GM12864 (cell line): ENCODE measurements at regions not wholly inside any gene's neighbourhood (a gene's known extent, or its start where the extent isn't known, plus 50 kb on each side); places are given as distances from the start of the nearest gene placed in this dataset.
"Not testable (repeated sequence)": the region's sequence is repeated elsewhere in the genome, so short reads cannot be mapped to it uniquely, and the experiment has no call there.

Experiments
- DNase-seq: peaks from one replicate; pipeline ENCODE4 v3.0.0-alpha.2; 2011; ENCODE audit warnings: low read depth
- H3K4me3 ChIP-seq: 2 replicates; pipeline ENCODE4 v1.5.1; 2011; ENCODE audit warnings: mild to moderate bottlenecking, low read depth, low read length, control low read depth
- TF ChIP-seq, protein P1 (sequence below): IDR thresholded peaks from 2 replicates; pipeline ENCODE4 v1.5.1; 2011; ENCODE audit warnings: low read depth, mild to moderate bottlenecking, moderate library complexity, low read length, control low read depth, inconsistent platforms; ENCODE audit errors: missing control alignments

- no peak for DNase-seq
- TF ChIP-seq, protein P1, sequence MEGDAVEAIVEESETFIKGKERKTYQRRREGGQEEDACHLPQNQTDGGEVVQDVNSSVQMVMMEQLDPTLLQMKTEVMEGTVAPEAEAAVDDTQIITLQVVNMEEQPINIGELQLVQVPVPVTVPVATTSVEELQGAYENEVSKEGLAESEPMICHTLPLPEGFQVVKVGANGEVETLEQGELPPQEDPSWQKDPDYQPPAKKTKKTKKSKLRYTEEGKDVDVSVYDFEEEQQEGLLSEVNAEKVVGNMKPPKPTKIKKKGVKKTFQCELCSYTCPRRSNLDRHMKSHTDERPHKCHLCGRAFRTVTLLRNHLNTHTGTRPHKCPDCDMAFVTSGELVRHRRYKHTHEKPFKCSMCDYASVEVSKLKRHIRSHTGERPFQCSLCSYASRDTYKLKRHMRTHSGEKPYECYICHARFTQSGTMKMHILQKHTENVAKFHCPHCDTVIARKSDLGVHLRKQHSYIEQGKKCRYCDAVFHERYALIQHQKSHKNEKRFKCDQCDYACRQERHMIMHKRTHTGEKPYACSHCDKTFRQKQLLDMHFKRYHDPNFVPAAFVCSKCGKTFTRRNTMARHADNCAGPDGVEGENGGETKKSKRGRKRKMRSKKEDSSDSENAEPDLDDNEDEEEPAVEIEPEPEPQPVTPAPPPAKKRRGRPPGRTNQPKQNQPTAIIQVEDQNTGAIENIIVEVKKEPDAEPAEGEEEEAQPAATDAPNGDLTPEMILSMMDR, result no peak
- H3K4me3 ChIP-seq, result no peak overlapping the region
Observed at GRCh38 chr15:95078003-95078402, 846.6 kb downstream of the MCTP2 start.

DNA sequence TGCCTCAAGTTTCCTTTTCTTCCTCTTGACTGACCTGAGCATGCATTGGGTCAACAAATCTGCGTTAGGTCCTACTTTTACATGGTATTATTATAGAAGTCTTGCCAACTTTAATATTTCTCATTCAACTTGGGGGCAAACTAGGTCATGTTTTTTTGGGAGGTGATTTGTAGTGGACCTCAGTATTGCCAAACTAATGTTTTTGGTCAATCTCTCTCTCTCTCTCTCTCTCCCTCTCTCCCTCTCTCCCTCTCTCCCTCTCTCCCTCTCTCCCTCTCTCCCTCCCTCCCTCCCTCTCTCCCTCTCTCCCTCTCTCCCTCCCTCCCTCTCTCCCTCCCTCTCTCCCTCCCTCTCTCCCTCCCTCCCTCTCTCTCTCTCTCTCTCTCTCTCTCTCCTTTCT, 848.9 kb downstream of the MCTP2 start:
- not testable (repeated sequence) for DNase-seq, H3K4me3 ChIP-seq

- no peak for DNase-seq
- TF ChIP-seq, protein P1, result no peak
- no peak overlapping the region for H3K4me3 ChIP-seq
Observed at GRCh38 chr15:95085056-95085455, 853.7 kb downstream of the MCTP2 start.

DNA sequence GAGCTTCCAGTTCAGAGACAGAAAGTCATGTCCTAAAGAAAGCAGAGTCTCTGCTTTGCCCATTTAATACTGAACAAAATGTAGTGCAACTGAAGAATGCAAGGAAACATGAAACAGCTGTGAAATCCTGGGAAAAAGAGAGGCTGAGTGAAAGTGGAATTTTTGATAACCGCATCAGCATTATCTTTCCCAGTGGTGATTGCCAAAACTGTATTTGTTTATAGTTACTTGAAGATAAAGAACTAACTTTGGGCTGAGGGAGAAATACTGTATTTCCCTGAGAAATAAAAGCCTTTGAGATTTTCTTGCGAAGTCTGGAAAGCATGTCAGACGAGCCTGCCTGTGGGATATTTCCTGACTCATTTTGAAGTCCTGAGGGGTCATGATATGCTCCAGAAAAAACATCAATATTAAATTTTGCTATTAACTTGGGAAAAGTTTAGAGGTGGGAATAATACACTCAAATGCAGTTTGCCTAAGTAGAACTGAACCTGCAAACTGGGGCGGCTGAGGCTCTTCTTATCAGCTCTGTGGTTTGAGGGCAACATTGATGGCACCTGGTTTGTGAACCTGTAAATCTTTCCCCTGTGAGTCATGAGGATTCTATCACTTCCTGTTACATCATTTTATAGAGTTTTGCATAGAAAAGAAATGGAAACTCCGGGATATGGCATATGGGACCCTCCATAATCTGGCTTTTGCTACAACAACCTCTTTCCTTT, 855.3 kb downstream of the MCTP2 start:
- TF ChIP-seq, protein P1, result no peak
- DNase-seq, result no peak
- H3K4me3 ChIP-seq, result no peak overlapping the region

DNA sequence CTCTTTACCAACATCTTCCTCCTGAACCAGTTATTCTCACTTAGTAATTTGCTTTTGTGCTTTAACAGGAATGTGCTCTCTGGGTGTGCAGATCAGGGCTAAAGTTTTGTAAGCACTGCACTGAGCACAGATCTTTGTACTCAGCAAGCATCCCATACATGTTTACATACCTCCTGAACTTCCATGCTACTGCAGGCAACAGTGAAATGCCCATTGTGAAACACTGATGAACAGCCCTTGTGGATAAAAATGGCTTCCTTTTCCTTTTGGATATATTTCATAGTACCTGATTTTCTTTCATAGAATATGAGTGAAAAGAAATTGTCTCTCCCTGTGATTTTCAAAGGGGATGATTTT, 855.9 kb downstream of the MCTP2 start:
- DNase-seq, result no peak
- H3K4me3 ChIP-seq, result no peak overlapping the region
- TF ChIP-seq, protein P1, result no peak

DNA sequence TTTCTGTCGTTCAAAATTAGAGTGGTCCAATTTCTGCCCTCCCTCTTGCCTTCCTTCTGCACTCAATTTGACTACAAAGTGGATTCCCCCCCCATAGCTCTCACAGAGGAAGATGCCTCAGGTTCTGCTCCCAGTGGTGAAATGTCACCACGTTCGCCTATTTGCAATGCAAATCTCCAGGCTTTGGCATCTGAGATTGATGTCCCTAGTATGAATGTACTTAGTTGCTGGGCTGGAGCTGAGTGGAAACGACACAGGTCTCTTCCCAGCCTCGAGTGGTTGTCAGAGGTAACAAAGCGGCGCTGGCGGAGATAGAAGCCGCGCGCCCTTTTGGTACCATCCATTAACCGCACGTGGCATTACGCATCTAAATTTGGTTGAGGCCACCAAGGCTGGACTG, 860.1 kb downstream of the MCTP2 start:
- H3K4me3 ChIP-seq, result no peak overlapping the region
- TF ChIP-seq, protein P1, result no peak
- no peak for DNase-seq

- no peak overlapping the region for H3K4me3 ChIP-seq
- no peak for DNase-seq
- TF ChIP-seq, protein P1, result no peak
Observed at GRCh38 chr15:95095250-95095649, 863.9 kb downstream of the MCTP2 start.

GRCh38 chr15:95096651-95097050, 865.3 kb downstream of the MCTP2 start:
- H3K4me3 ChIP-seq, result no peak overlapping the region
- TF ChIP-seq, protein P1, result no peak
- no peak for DNase-seq
